ENCODE measurements at regions not wholly inside any gene's neighbourhood (a gene's known extent, or its start where the extent isn't known, plus 50 kb on each side); places are given as distances from the start of the nearest gene placed in this dataset.

DNA sequence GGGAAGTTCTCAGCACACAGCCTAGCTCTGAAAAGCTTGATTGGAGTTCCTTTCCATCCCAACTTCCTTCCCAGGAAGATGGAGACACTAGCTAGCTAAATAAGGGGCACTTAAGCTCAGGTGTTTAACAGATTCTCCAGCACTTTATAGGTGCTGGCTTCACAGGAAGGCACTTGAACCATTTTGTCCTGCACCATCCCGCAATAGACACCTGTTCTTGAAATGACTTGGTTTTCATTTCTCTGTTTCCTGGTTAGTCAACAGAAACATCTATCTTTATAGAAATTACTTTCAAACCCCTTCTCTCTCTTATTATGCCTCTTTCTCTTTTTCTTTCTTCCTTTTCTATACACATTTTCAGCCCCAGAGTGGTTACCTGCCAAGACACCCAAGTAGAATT lies 409.9 kb upstream of the ZFHX3 start:
- H3K9me3 ChIP-seq (ENCODE audit: control insufficient read depth, insufficient read depth, low read length) = peaks cover 2% of the 10 kb centered on the region; the same call in 1 of the 2 replicates
- H2AK9ac ChIP-seq (replicated peaks; ENCODE audit: low read depth, low read length, poor library complexity) = no peak overlapping the region
- CTCF ChIA-PET = no interaction called here
- no peak overlapping the region for H3K14ac ChIP-seq (replicated peaks; ENCODE audit: low read depth, low read length)
- H3K4ac ChIP-seq (ENCODE audit: low read depth, low read length) = no peak overlapping the region
- no peak overlapping the region for H3K4me3 ChIP-seq (ENCODE audit: insufficient read depth, low read depth, low read length)
- in situ Hi-C loops (cut with MboI; ENCODE audit: low sequenced_read_pairs) (no loop called here), intact Hi-C loops (cut with micrococcal nuclease) (no loop called here), dilution Hi-C loops (cut with HindIII; ENCODE audit: low sequenced_read_pairs, unreplicated experiment) (no loop called here)
- no peak for DNase-seq
- H2AK5ac ChIP-seq (ENCODE audit: low read depth, low read length) = no peak overlapping the region
- H4K20me1 ChIP-seq (ENCODE audit: insufficient read depth, low read length) = no peaks in the 10 kb centered on the region
- 88% methylated on average over 1 of the region's 1 CpG; no CpG with 5 or more reads in 1 of the 2 experiments for WGBS, 2 experiments (ENCODE audit: extremely low coverage in 2 of 2, insufficient read length in 1 of 2)
- no peak overlapping the region for H3K18ac ChIP-seq (ENCODE audit: low read depth, low read length)
- no peak overlapping the region for H2BK20ac ChIP-seq (ENCODE audit: low read depth, low read length)
- H3K27me3 ChIP-seq (ENCODE audit: control insufficient read depth, insufficient read depth, low read length) = no peaks in the 10 kb centered on the region
- H3K9ac ChIP-seq (ENCODE audit: low read depth, low read length) = no peak overlapping the region
- no peaks in the 10 kb centered on the region for H3K79me1 ChIP-seq (ENCODE audit: low read depth in 1 of 2, low read length in 2 of 2)
- H4K91ac ChIP-seq (ENCODE audit: insufficient read depth, low read depth, low read length) = no peak overlapping the region
- H4K5ac ChIP-seq (ENCODE audit: low read depth, low read length) = no peak overlapping the region
- H2AFZ ChIP-seq (replicated peaks; ENCODE audit: low read length, poor library complexity) = no peak overlapping the region
- no peak overlapping the region for H3K23ac ChIP-seq (ENCODE audit: low read depth, low read length)
- H3K36me3 ChIP-seq (ENCODE audit: control insufficient read depth, insufficient read depth, low read length) = no peaks in the 10 kb centered on the region
- no peak for TF ChIP-seq MAZ (IDR thresholded peaks at IDR 0.05; ENCODE audit: borderline replicate concordance, low read depth, low read length)
- no peak for TF ChIP-seq NFE2L2 (IDR thresholded peaks at IDR 0.05; ENCODE audit: low read depth, low read length)
- TF ChIP-seq BHLHE40 (IDR thresholded peaks at IDR 0.05; ENCODE audit: low read depth, low read length) = no peak
- TF ChIP-seq CHD1 (IDR thresholded peaks at IDR 0.05; ENCODE audit: low read depth, low read length) = no peak
- no peak for TF ChIP-seq CTCF (conservative IDR thresholded peaks at IDR 0.05; ENCODE audit: low read depth, low read length)
- TF ChIP-seq MXI1 (IDR thresholded peaks at IDR 0.05; ENCODE audit: borderline replicate concordance, low read depth, low read length) = no peak
- no peak for TF ChIP-seq FOS (IDR thresholded peaks at IDR 0.05; ENCODE audit: low read depth, low read length)
- TF ChIP-seq RCOR1 (IDR thresholded peaks at IDR 0.05; ENCODE audit: insufficient replicate concordance, low read length) = no peak
- no peak for TF ChIP-seq SMC3 (IDR thresholded peaks at IDR 0.05; ENCODE audit: low read depth, low read length)
- no peak for TF ChIP-seq RAD21 (IDR thresholded peaks at IDR 0.05; ENCODE audit: low read length)
- TF ChIP-seq POLR2A (IDR thresholded peaks at IDR 0.05; ENCODE audit: low read depth, low read length) = no peak
- no peak for TF ChIP-seq RFX5 (IDR thresholded peaks at IDR 0.05; ENCODE audit: low read depth, low read length)
- H2BK120ac ChIP-seq (ENCODE audit: low read depth, low read length) = no peak overlapping the region
- H3K4me1 ChIP-seq (ENCODE audit: control insufficient read depth, insufficient read depth, low read length) = no peaks in the 10 kb centered on the region
- no peaks in the 10 kb centered on the region for H3K9me1 ChIP-seq (ENCODE audit: insufficient read depth, low read length)
- no peak overlapping the region for H4K8ac ChIP-seq (ENCODE audit: low read depth in 2 of 2, low read length in 2 of 2)
- BruUV-seq (replicated peaks) = no TSS peak
- no peak overlapping the region for H3K4me2 ChIP-seq (ENCODE audit: low read depth, low read length)
- no peak overlapping the region for H2BK15ac ChIP-seq (ENCODE audit: low read depth, low read length)
- ATAC-seq (ENCODE audit: low read depth) = no peak
- no peak overlapping the region for H3K27ac ChIP-seq (ENCODE audit: insufficient read depth, low read length)
- H3K56ac ChIP-seq (ENCODE audit: extremely low read depth, insufficient read depth, low read length) = no peak overlapping the region
- no peak overlapping the region for H2BK5ac ChIP-seq (ENCODE audit: low read depth, low read length, poor library complexity, severe bottlenecking)
- POLR2A ChIA-PET (ENCODE audit: unreplicated experiment) = no interaction called here
